Neuron (in vitro differentiated cells): ENCODE measurements at regions not wholly inside any gene's neighbourhood (a gene's known extent, or its start where the extent isn't known, plus 50 kb on each side); places are given as distances from the start of the nearest gene placed in this dataset.
"Not testable (repeated sequence)": the region's sequence is repeated elsewhere in the genome, so short reads cannot be mapped to it uniquely, and the experiment has no call there.

ENCODE experiments used
- H2AFZ ChIP-seq: one replicate; pipeline ENCODE4 v1.6.1; 2013; ENCODE audit warnings: low read depth, mild to moderate bottlenecking, inconsistent platforms, low read length, moderate library complexity
- H3K27me3 ChIP-seq: one replicate; pipeline ENCODE4 v1.6.1; 2013; ENCODE audit warnings: low read length; ENCODE audit not compliant: insufficient read depth
- H3K36me3 ChIP-seq: one replicate; pipeline ENCODE4 v1.6.1; 2013; ENCODE audit warnings: low read length; ENCODE audit not compliant: insufficient read depth
- H3K4me1 ChIP-seq: one replicate; pipeline ENCODE4 v1.6.1; 2013; ENCODE audit warnings: low read length; ENCODE audit not compliant: insufficient read depth
- H3K4me3 ChIP-seq: 2 replicates; pipeline ENCODE4 v1.5.1; 2013; ENCODE audit warnings: mild to moderate bottlenecking, low read length, moderate library complexity
- H3K9me3 ChIP-seq: one replicate; pipeline ENCODE4 v1.6.1; 2013; ENCODE audit warnings: low read length

DNA sequence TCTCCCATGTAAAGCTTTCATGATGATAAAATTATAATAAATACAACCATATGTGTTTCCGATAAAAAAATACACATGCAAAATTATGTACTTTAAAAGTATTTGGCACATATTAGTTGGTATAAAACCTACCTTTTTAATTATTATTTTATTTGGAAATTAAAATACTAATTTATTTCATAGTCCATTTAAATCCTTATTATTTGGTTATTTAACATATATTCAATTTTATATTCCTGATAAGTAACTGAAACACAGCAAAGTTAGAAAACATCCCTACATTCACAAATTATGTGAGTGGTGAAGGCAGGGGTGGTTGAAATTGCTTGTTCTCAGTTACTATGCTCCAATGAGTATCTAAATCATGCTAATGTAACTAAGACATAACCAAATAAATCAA lies 920.5 kb downstream of the SLITRK1 start:
- no peaks in the 10 kb centered on the region for H3K36me3 ChIP-seq
- no peaks in the 10 kb centered on the region for H3K9me3 ChIP-seq

DNA sequence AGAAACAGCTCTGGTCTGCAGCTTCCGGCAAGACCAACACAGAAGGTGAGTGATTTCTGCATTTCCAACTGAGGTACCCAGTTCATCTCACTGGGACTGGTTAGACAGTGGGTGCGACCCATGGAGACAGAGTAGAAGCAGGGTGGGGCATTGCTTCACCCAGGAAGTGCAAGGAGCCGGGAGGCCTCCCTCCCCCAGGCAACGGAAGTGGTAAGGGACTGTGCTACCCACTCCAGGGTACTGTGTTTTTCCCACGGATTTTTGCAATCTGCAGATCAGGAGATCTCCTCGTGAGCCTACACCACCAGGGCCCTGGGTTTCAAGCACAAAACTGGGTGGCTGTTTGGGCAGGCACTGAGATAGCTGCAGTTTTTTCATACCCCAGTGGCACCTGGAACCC lies 929.9 kb downstream of the SLITRK1 start:
- H3K4me1 ChIP-seq, H3K9me3 ChIP-seq: not testable (repeated sequence)

More for the DNA sequence above, 920.5 kb downstream of the SLITRK1 start:
- no peak overlapping the region for H2AFZ ChIP-seq
- H3K4me3 ChIP-seq = no peak overlapping the region
- no peaks in the 10 kb centered on the region for H3K27me3 ChIP-seq
- no peaks in the 10 kb centered on the region for H3K4me1 ChIP-seq

DNA sequence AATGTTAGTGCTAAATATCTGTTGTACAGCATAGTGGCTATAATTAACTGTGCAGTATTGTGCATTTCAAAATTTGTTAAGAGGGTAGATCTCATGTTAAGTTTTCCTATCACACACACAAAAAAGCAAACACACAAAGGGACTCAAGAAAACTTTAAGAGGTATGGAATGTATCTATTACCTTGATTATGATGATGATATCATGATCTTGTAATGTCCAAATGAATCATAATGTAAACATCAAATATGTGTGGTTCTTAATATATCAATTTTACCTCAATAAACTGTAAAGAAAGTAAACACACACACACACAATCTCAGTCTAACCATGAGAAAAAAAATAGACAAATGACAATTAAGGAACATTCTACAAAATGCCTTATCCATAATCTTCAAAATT lies 934.6 kb downstream of the SLITRK1 start:
- Histone ChIP-seq H3K36me3 (no peaks in the 10 kb centered on the region), H2AFZ (no peak overlapping the region), H3K27me3 (no peaks in the 10 kb centered on the region), H3K9me3 (no peaks in the 10 kb centered on the region), H3K4me3 (no peak overlapping the region), H3K4me1 (no peaks in the 10 kb centered on the region)

More for the DNA sequence above, 929.9 kb downstream of the SLITRK1 start:
- not testable (repeated sequence) for H3K36me3 ChIP-seq, H3K4me3 ChIP-seq, H2AFZ ChIP-seq, H3K27me3 ChIP-seq

DNA sequence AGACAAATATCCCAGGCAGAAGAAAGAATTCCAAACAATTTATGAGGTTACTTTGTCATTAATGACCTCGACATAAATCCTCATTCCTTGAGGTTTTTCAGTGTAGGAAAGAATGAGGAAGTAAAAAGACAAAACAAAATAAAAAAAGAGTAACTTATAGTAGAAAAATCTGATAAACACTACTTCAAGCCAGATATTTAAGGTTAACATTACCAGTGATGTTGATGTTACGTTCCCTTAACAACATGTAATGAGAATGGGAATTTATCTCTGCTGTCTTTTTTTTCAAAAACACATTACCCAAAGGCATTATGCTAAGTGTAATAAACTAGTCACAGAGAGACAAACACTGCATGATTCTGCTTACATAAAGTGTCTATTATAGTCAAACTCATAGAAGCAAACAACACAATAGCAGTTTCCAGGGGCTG lies 935.1 kb downstream of the SLITRK1 start:
- Histone ChIP-seq H3K27me3 (no peaks in the 10 kb centered on the region), H3K4me1 (no peaks in the 10 kb centered on the region), H2AFZ (no peak overlapping the region), H3K36me3 (no peaks in the 10 kb centered on the region), H3K4me3 (no peak overlapping the region), H3K9me3 (no peaks in the 10 kb centered on the region)

DNA sequence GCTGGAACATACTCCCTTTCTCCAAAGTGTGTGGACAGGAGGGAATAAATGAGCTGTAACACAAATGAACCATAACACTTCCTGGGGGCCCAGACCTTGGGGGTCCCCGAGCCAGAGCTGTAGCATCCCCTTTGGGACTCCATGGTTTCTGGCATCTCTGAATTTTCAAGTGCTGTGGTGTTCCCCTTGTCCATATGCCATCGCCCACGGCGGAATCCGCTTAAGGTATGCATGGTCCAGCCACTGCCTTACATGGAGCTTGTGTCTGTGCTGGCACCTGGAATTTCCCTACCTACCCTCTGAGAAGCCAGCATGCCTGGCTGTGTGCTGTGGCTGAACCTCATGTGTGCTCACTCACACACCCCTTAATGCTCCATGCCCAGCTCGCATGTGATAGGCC lies 943.6 kb downstream of the SLITRK1 start:
- Histone ChIP-seq H3K27me3 (no peaks in the 10 kb centered on the region), H2AFZ (no peak overlapping the region), H3K36me3 (no peaks in the 10 kb centered on the region), H3K9me3 (no peaks in the 10 kb centered on the region), H3K4me1 (no peaks in the 10 kb centered on the region), H3K4me3 (no peak overlapping the region)

DNA sequence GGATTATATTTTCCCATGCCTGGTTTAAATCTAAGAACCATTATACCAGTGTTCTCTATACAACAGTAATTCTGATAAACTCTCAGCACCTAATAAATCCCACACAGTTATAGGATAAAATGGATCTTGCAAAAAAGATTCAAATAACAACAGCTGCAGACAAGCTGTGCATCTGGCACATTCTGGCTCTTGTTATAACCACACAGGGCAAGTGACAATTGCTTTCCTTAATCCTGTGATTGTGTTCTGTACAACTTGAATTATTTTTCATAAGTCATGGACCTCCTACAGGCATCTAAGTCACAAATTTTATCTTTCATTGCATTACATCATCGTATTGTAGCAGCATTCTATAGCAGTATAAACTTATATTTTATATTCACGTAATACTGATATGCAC lies 948.3 kb downstream of the SLITRK1 start:
- no peaks in the 10 kb centered on the region for H3K9me3 ChIP-seq
- H3K4me3 ChIP-seq = no peak overlapping the region
- H3K27me3 ChIP-seq = no peaks in the 10 kb centered on the region
- H3K36me3 ChIP-seq = no peaks in the 10 kb centered on the region
- no peak overlapping the region for H2AFZ ChIP-seq
- H3K4me1 ChIP-seq = no peaks in the 10 kb centered on the region

DNA sequence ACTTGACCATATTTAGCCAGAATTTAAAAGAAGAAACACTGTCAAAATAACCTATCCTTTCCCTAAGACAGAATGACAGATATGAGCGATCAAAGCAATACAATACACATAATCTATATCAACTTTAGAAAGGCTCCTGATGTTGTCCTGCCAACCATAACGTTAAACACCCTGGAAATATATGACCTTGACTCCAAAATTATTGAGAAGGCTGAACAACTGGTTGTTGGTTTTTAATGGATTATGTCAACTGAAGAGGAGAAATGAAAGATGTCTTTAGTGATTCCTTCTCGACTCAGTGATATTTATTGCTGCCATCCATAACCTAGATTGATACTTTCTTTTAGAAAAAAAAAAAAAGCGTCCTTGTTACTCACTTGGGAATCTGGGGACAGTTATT lies 957.2 kb downstream of the SLITRK1 start:
- Histone ChIP-seq H3K9me3 (no peaks in the 10 kb centered on the region), H3K4me1 (no peaks in the 10 kb centered on the region), H2AFZ (no peak overlapping the region), H3K27me3 (no peaks in the 10 kb centered on the region), H3K4me3 (no peak overlapping the region), H3K36me3 (no peaks in the 10 kb centered on the region)

DNA sequence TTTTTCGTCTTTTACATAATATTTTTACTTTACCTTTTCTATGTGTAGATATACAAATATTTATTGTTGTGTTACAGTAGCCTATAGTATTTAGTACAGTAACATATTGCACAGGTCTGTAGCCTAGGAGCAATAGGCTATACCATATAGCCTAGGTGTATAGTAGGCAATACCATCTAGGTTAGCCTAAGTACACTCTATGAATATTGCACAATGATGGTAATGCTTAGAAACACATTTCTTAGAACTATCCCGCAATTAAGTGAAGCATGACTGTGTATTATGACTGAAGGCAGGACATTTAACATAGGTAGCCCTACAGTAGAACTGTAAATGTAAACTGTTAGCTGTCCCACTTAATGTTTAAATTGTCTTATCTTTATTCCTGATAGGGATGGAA lies 964.3 kb downstream of the SLITRK1 start:
- no peaks in the 10 kb centered on the region for H3K9me3 ChIP-seq
- no peaks in the 10 kb centered on the region for H3K4me1 ChIP-seq
- H3K27me3 ChIP-seq = no peaks in the 10 kb centered on the region
- H3K36me3 ChIP-seq = no peaks in the 10 kb centered on the region
- no peak overlapping the region for H2AFZ ChIP-seq
- H3K4me3 ChIP-seq = no peak overlapping the region

DNA sequence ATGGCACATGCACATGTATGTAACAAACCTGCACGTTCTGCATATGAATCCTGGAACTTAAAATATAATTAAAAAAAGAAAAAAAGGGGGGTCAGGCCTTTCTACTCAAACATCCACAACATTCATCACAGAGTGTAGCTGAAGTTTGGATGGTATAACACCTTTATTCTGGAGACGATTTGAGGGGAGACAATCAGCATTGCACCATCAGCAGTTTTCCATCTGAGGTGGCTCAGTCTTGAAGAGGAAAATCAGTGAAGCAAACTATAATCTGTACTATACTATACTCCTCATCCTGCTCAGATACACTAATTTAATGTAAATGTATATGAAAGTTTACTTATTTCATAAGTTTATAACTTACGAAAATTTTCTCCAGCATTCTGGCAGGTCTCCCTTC lies 969.7 kb downstream of the SLITRK1 start:
- H3K4me3 ChIP-seq = no peak overlapping the region
- no peaks in the 10 kb centered on the region for H3K27me3 ChIP-seq
- H3K4me1 ChIP-seq = no peaks in the 10 kb centered on the region
- H3K9me3 ChIP-seq = no peaks in the 10 kb centered on the region
- H3K36me3 ChIP-seq = no peaks in the 10 kb centered on the region
- no peak overlapping the region for H2AFZ ChIP-seq

DNA sequence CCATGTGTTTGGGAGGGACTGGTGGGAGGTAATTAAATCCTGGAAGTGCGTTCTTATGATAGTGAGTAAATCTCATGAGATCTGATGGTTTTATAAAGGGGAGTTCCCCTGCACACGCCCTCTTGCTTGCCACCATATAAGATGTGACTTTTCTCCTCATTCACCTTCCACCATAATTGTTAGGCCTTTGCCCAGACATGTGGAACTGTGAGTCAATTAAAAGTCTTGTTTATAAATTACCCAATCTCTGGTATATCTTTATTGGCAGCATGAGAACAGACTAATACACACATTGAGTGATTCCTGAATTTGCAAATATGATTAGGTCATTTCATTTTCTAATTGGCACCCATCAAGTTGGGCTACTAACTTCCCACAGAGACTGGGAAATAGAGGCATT lies 977.2 kb downstream of the SLITRK1 start:
- no peaks in the 10 kb centered on the region for H3K9me3 ChIP-seq
- H3K4me3 ChIP-seq = no peak overlapping the region
- H3K27me3 ChIP-seq = no peaks in the 10 kb centered on the region
- peaks cover 4% of the 10 kb centered on the region for H3K4me1 ChIP-seq
- no peak overlapping the region for H2AFZ ChIP-seq
- no peaks in the 10 kb centered on the region for H3K36me3 ChIP-seq

DNA sequence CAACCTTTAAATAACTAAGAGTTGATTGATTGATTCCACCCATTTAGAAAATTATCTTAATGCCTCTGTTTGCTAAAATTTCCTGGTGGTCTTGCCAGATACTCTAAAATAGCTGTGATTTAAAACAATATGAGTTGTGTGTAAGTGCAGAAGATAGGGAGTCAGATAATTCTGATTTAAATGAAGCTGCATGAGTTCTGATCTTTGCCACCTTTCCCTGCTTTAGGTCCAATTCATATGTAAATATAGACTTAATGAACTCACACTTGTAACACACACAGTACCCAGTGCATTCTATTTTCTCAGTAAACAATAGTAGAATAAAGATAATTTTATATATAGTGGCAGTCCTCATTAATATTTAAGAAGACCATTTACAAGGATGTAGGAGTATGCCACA lies 981.8 kb downstream of the SLITRK1 start:
- Histone ChIP-seq H3K27me3 (no peaks in the 10 kb centered on the region), H3K4me1 (peaks cover 4% of the 10 kb centered on the region)

DNA sequence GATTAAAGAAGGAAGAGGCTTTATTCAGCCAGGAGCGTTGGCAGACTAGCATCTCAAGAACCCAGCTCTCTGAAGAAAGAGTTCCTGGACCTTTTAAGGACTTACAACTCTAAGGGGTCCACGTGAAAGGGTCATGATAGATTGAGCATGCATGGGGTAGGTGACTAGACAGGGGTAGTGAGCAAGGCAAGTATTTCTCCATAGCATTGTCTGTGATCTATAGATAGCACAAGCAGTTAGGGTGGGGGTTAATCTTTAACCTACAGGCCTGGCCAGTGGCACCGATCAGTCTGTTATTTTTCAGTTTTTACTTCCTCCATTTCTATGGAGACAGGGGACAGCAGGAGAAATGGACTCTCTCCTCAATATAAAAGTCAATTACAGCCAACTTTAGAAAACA lies 983.7 kb downstream of the SLITRK1 start:
- H3K27me3 ChIP-seq = no peaks in the 10 kb centered on the region
- H3K4me1 ChIP-seq = peaks cover 4% of the 10 kb centered on the region
- H2AFZ ChIP-seq = no peak overlapping the region
- no peaks in the 10 kb centered on the region for H3K36me3 ChIP-seq
- H3K9me3 ChIP-seq = no peaks in the 10 kb centered on the region
- H3K4me3 ChIP-seq = no peak overlapping the region

More for the DNA sequence above, 981.8 kb downstream of the SLITRK1 start:
- no peaks in the 10 kb centered on the region for H3K9me3 ChIP-seq
- H3K36me3 ChIP-seq = no peaks in the 10 kb centered on the region
- no peak overlapping the region for H2AFZ ChIP-seq
- H3K4me3 ChIP-seq = no peak overlapping the region

DNA sequence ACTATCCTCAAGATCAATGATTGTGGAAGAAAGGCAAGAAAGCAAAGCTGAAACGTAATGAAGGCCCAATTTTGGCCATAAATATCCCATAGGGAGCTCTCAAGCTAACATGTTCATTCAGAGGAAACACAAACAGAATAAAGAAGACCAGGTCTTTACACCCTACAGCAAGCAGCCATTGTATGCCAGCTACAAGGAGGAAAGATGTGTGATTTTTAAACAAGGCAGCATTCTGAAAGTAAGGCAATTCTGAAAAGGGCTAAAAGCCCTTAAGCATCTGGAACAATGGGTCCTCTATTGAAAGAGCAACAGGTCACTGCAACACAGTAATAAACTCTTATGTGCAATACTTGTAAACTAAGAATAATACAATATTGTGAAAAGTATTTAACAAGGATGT lies 1002.4 kb downstream of the SLITRK1 start:
- Histone ChIP-seq H3K4me1 (no peaks in the 10 kb centered on the region), H3K9me3 (no peaks in the 10 kb centered on the region), H2AFZ (no peak overlapping the region), H3K36me3 (no peaks in the 10 kb centered on the region), H3K27me3 (no peaks in the 10 kb centered on the region), H3K4me3 (no peak overlapping the region)

DNA sequence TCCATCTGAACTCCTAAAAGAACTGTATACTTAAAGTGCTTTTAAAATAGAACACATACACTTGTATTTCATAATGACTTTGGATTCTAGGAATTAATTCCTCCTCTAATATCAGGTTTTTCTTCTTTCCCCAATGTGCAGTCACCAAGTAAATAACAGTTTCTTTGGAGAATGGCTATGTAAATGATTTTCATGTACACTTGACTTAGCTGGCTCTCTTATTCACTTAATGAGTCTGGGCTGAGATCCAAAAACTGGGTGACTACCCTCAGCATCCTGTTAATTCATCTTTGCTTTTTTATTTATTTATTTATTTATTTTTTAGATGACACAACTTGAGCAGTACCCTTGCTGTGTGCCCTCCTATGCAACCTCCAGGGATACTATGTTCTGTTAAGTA lies 1003.7 kb downstream of the SLITRK1 start:
- no peak overlapping the region for H2AFZ ChIP-seq

More for the DNA sequence above, 1003.7 kb downstream of the SLITRK1 start:
- no peaks in the 10 kb centered on the region for H3K9me3 ChIP-seq
- H3K36me3 ChIP-seq = no peaks in the 10 kb centered on the region
- H3K27me3 ChIP-seq = no peaks in the 10 kb centered on the region
- H3K4me3 ChIP-seq = no peak overlapping the region
- no peaks in the 10 kb centered on the region for H3K4me1 ChIP-seq
